ENCODE measurements at regions not wholly inside any gene's neighbourhood (a gene's known extent, or its start where the extent isn't known, plus 50 kb on each side); places are given as distances from the start of the nearest gene placed in this dataset.

- no peak for DNase-seq (ENCODE audit: low spot score)
Measured at GRCh38 chr1:72649211-72649888, 367.0 kb upstream of the NEGR1 start.

DNA sequence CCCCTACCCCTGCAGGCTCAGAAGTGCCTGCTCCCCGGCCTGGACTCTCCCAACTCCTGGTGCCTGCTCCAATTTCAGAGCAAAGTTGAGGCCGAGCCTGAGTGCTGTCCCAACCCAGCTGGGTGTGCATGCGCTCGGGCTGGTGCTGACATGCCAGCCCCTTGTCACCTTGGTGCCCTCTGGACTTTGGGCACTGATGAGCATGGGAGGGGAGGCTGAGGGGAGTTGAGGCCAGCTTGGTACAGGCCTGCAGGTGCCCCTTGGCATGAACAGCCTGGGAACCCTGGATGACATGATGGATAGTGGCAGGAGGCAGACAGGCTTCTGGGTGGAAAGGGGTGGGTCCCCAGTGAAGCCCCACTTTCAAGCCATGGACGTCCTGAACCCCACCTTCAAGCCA lies 366.1 kb upstream of the NEGR1 start:
- DNase-seq (ENCODE audit: low spot score) = no peak

- no peak for DNase-seq (ENCODE audit: low spot score)
Measured at GRCh38 chr1:72643142-72643541, 360.8 kb upstream of the NEGR1 start.

DNA sequence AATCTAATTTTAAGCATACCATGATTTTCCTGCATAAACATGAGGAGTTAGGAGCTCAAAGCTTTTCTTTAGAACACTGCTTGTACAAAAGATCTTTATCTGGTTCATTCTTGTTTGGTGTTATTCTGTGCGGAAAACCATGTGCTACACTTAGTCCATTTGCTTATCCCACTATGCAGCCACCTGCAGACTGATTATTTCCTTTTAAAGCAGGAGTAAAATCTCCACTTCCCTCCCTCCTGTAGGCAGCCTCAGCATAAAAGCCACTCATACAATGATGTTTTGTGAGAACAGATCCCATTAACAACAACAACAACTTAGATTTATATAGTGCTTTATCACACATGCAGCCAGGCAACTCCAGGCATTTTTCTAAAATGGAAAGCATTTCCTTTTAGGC lies 355.3 kb upstream of the NEGR1 start:
- no peak for DNase-seq (ENCODE audit: low spot score)

DNA sequence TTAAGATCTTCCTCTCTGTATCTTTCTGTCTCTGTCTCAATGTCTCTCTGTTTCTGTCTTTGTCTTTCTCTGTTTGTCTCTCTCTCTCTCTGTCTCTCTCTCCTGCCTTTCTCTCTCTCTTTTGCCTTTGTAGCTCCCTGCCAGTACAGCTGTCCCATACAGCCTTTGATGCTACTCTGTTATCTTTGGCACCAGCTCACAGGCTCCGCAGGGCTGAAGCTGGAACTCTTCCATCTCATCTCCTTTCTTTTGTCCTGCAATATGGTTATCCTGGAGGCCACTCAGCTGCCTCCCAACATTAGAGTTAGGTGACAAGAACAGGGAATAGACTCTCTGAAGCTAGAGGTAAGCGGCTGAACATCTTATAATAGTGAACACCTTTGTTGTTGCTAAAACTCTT lies 354.3 kb upstream of the NEGR1 start:
- DNase-seq (ENCODE audit: low spot score) = no peak

GRCh38 chr1:72635719-72636118 lies 353.4 kb upstream of the NEGR1 start:
- DNase-seq (ENCODE audit: low spot score) = no peak

DNA sequence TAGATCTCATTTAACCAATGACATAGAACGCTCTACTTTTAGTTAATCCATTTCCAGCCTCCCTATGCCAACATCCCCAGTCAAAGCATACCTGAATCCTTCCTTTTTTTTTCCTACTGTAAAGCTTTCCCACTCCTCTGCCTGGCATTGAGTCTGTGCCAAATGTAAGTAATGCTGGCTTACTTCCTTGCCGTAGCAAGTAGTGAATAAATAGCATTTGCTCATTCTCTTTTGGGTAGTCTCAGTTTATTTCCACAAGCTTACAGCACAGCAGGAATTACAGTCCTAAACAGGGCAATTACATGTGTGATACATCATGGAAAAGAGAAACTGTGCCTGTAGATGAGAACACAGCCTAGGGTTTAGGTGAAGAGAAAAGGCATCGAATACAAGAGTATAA lies 352.6 kb upstream of the NEGR1 start:
- DNase-seq (ENCODE audit: low spot score) = no peak

GRCh38 chr1:72631449-72631848 lies 349.1 kb upstream of the NEGR1 start:
- DNase-seq (ENCODE audit: low spot score) = no peak

GRCh38 chr1:72623299-72623708 lies 341.0 kb upstream of the NEGR1 start:
- DNase-seq (ENCODE audit: low spot score) = no peak

DNA sequence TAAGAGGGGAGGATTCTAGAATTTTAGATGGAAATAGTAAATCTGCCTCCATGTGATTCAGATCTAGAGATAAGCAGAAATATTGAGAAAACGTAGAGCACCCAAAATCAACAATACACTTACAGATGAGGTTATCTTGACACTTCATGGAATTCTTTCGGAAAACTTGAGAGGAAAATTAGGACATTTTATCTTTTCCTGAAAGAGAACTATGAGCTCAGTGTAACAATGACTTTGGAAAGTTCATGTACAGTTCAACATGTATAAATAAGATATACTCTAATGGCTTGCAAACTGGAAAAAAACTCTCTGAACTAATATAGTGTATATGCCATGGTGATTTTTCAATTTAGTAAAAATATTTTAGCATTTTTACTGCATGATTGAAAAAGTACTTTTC lies 338.1 kb upstream of the NEGR1 start:
- DNase-seq (ENCODE audit: low spot score) = no peak

DNA sequence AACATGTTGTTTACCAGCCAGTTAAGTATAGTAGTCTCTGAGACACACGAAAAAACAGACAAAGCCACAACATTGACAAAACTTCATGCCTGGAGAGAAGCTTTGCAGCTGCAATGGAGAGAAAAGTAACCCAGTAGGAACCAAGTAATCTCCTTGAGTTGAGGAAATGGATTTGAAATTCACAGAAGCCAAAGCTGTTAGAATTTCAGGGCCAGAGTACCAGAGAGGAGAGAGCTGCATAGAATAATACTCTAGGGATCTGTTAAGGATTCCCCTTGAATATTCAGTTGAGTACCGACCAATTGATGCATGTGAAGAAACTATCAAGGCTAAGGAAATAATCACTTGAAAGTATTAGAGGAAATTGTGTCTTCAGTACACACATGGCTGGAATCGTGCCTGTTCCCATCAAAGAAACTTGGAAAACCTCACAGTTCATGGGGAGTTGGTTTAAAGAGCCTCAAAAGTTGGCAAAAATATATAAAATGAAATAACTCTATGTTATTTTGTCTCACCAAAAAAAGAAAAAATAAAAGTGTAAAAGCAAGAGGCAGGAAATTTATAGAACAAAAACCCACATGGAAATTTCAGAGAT lies 324.0 kb upstream of the NEGR1 start:
- DNase-seq (ENCODE audit: low spot score) = no peak

DNA sequence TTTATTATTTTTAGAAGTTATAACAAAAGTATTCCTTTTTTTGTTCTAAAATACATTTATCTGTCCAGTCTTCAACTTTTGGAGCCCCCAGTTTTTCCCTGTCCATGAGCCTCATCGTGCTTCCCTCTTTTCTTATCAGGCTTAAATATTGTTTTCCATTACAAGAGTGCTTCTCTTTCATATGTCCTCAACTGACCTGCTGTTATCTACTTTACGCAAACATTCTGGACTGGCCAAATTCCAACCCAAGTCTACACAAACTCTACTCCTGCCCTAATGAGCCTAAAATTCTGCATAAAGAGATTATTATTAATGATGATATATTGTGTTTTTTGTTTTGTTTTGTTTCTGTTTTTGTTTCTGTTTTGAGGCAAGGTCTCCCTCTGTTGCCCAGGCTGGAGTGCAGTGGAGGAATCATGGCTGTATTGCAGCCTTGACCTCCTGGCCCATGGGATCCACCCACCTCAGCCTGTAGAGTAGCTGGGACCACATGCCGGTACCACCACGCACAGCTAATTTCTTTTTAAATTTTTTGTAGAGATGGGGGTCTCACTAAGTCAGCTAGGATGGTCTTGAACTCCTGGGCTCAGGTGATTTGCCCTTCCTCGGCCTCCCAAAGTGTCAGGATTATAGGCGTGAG lies 318.8 kb upstream of the NEGR1 start:
- DNase-seq (ENCODE audit: low spot score) = no peak

DNA sequence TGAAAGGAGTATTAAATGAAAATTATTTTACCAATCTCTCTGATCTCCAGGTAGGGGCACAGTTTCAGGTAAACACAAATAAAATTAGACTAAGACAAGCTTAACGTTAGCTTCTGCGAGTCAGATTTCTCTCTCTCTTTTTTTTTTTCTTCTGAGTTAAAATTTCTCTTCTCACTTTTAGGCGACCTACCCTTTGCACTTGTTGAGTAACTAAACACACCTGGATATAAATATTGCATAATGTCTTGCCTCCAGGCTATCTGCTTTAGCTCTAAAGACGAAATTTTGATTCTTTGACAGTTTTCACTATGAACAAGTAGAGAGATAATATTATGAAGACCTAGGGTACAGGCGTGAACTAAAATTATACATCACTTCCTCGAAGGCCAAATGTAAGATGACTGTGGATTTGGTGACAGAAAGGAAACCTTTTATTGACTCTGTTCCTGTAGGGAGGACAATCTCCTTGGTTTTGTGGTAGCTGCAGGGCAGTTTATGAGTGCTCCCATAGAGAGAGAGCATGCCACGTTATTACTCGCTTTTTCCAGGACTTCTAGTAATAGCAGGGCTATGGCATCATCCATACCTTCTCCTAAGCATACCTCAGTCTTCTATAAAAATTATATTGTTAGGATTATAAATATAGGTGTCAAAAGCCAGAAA lies 303.8 kb upstream of the NEGR1 start:
- DNase-seq (ENCODE audit: low spot score) = no peak

DNA sequence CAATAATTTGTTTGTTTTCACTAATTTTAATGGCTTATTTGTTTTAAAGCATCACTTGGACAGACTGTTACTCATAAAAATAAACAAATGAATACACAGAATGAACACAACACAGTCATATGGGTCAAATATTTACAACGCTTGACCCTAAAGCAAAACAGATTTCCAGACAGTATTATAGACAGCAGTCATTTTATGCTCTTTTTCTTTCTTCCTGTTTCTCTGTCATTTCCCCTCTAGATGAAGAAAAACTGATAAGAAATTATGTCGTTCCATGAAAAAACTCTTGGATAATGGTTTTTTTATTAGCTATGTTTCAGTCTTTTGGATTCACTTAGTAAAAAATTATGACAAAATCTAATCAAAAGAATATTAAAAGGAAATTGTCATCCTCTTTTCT lies 297.3 kb upstream of the NEGR1 start:
- no peak for DNase-seq (ENCODE audit: low spot score)

- no peak for DNase-seq (ENCODE audit: low spot score)
Measured at GRCh38 chr1:72570815-72571214, 288.5 kb upstream of the NEGR1 start.

- DNase-seq (ENCODE audit: low spot score) = no peak
Measured at GRCh38 chr1:72568113-72568512, 285.8 kb upstream of the NEGR1 start.

DNA sequence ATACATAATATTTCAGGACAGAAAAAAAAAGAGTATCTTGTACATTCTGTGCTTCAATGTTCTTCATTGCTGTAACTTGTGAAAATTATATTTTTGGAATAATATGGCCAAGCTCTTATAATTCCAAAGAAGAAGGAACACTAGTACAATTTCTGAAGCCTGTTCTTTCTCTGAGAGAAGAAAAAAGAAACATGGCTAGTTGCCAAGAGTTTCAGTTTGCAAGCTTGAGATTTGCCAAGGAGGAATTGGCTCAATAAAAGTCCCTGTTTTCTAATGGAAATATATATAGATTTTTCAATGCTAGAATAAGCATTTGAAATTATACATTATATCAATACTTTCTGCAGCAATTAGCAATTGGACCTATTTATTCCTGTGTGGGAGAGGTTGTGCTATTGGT lies 285.2 kb upstream of the NEGR1 start:
- no peak for DNase-seq (ENCODE audit: low spot score)

- peak; percentile 1 for DNase-seq (ENCODE audit: low spot score)
Measured at GRCh38 chr1:72564749-72565148, 282.4 kb upstream of the NEGR1 start.

DNA sequence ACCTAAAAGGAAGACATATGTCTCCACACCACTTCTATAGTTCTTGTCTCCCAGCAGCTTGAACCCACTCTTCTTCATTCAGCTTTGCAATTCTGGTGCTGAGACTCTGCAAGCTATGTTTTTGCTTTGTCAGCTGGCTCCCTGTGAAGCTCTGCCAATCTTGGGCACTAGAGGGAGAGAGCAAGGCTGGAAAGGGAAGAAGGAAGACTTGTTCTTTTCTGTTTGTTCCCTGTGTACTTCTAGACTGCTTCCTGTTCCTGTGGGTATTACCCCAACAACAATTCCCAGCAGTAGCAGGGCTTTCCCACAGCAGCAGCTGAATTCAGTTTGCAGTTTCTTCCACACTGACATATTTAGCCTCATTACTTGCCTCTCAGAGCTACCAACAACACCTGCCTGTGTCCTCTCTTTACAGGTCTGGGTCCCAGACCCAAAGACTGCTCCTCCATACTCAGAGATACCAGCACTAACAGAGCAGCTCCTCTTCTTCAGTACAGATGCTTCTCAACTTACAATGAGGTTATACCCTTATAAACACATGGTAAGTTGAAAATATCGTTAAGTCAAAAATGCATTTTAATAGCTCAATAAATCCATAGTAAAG lies 275.2 kb upstream of the NEGR1 start:
- DNase-seq (ENCODE audit: low spot score) = peak; percentile 6

DNA sequence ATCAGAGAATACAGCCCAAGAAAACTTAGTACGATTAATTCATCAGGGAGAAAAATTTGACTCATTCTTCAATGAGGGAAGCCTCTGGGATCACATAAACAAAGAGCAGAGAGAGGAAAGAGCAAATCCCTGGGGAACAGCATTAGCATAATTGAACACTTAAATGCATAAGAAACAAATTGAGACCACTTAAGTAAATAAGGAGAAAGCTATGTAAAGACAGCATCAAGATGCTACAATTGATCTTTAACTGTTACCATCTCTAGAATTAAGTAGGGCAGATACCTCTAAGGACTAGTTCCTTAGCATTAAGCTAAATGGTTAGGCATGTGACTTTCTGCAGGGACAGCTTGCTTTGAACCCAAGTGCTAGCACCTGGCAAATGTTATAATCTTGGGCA lies 265.1 kb upstream of the NEGR1 start:
- DNase-seq (ENCODE audit: low spot score) = no peak

- DNase-seq (ENCODE audit: low spot score) = no peak
Measured at GRCh38 chr1:72540674-72541073, 258.3 kb upstream of the NEGR1 start.

- DNase-seq (ENCODE audit: low spot score) = no peak
Measured at GRCh38 chr1:72535470-72535869, 253.1 kb upstream of the NEGR1 start.

DNA sequence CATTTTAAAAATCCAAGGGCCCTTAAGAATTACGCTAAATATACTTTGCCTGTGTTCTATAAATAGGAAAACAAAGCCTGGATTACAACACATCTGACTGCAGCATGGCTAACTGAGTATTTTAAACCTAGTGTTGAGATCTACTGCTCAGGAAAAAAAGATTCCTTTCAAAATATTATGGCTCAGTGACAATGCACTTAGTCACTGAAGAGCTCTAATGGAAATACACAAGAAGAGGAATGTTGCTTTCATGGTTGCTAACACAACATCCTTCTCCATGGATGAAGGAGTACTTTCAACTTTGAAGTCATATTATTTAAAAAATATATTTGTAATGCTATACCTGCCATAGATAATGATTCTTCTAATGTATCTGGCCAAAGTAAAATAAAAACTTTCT lies 248.3 kb upstream of the NEGR1 start:
- no peak for DNase-seq (ENCODE audit: low spot score)
